A549 (cell line): ENCODE measurements at regions not wholly inside any gene's neighbourhood (a gene's known extent, or its start where the extent isn't known, plus 50 kb on each side); places are given as distances from the start of the nearest gene placed in this dataset.

ENCODE experiments used
- ATAC-seq, 2 experiments: fragments of 200-7000 bp in 1 of 2; fragments of >200 bp in 1 of 2; cut with Nextera tagmentation in 1 of 2; cut with Tn5 transposase in 1 of 2; 3 replicates each; pipeline versions ENCODE4 v1.8.0 to v1.9.1; 2018 to 2020; ENCODE audit warnings: mild to moderate bottlenecking in 1 of 2, moderate library complexity in 1 of 2
- CTCF ChIA-PET: fragments of 300-600 bp; sonication (Branson Sonifier 250); formaldehyde crosslinking; extraction: SDS; loops from one replicate; lab custom pipeline; 2021; ENCODE audit warnings: antibody characterized with exemption, inconsistent platforms; lab: Yijun Ruan, JAX
- POLR2A ChIA-PET: fragments of 350-600 bp; formaldehyde crosslinking; extraction: SDS; loops from one replicate; lab custom pipeline; 2021; ENCODE audit warnings: antibody characterized with exemption, inconsistent platforms; lab: Yijun Ruan, JAX
- DNase-seq, 2 experiments: peaks; one replicate each; pipeline versions ENCODE4 v3.0.0 to v3.0.0-alpha.2; 2011 to 2016; ENCODE audit warnings: low read depth in 1 of 2, low spot score in 1 of 2
- FAIRE-seq: peaks from 2 replicates; lab custom pipeline; 2011; peaks lifted over from hg19 to GRCh38; lab: Jason Lieb, UNC
- H3K27ac ChIP-seq, 2 experiments: fragments of >200 bp; sonication (Bioruptor Twin); formaldehyde crosslinking; 3 replicates each; pipeline ENCODE4 v1.5.1; 2016 to 2017
- H3K4me1 ChIP-seq: fragments of >200 bp; sonication (Bioruptor Twin); formaldehyde crosslinking; 3 replicates; pipeline ENCODE4 v1.6.1; 2016
- H3K4me2 ChIP-seq: fragments of >200 bp; sonication (Bioruptor Twin); formaldehyde crosslinking; 3 replicates; pipeline ENCODE4 v1.6.1; 2016
- H3K4me3 ChIP-seq: fragments of >200 bp; sonication (Bioruptor Twin); formaldehyde crosslinking; 3 replicates; pipeline ENCODE4 v1.5.1; 2016
- H3K9me3 ChIP-seq: fragments of >200 bp; sonication (Bioruptor Twin); formaldehyde crosslinking; 3 replicates; pipeline ENCODE4 v1.6.1; 2016
- BCL3 ChIP-seq: fragments of >200 bp; sonication (Bioruptor Twin); formaldehyde crosslinking; IDR thresholded peaks from 3 replicates; pipeline ENCODE4 v1.6.1; 2016
- BHLHE40 ChIP-seq: IDR thresholded peaks from 2 replicates; pipeline ENCODE4 v1.6.1; 2012; ENCODE audit warnings: low read depth, low read length, inconsistent platforms
- CBX8 ChIP-seq: fragments of 200-600 bp; sonication (generic); IDR thresholded peaks from 2 replicates; pipeline ENCODE4 v1.6.1; 2016
- CHD2 ChIP-seq: fragments of 150-350 bp; IDR thresholded peaks from 2 replicates; pipeline ENCODE4 v1.6.1; 2014; ENCODE audit warnings: low read length; ENCODE audit not compliant: partially characterized antibody
- CTCF ChIP-seq: fragments of >200 bp; sonication (Bioruptor Twin); formaldehyde crosslinking; IDR thresholded peaks from 3 replicates; pipeline ENCODE4 v1.5.1; 2016
- E2F6 ChIP-seq: IDR thresholded peaks from 2 replicates; pipeline ENCODE4 v1.6.1; 2012; ENCODE audit warnings: low read depth, borderline replicate concordance
- EHF ChIP-seq: fragments of 250-450 bp; sonication (Bioruptor Pico); IDR thresholded peaks from 2 replicates; pipeline ENCODE4 v1.5.0; 2020; ENCODE audit warnings: mild to moderate bottlenecking
- ELK1 ChIP-seq: fragments of 150-350 bp; IDR thresholded peaks from 2 replicates; pipeline ENCODE4 v1.6.1; 2014; ENCODE audit warnings: low read depth, mild to moderate bottlenecking, low read length
- HOXA7 ChIP-seq: fragments of 250-450 bp; sonication (Bioruptor Pico); IDR thresholded peaks from 2 replicates; pipeline ENCODE4 v1.5.0; 2020; ENCODE audit warnings: mild to moderate bottlenecking, moderate library complexity
- HOXB13 ChIP-seq: fragments of 250-450 bp; sonication (Bioruptor Pico); IDR thresholded peaks from 2 replicates; pipeline ENCODE4 v1.5.0; 2020; ENCODE audit warnings: low read depth, mild to moderate bottlenecking, moderate library complexity
- JUN ChIP-seq, 2 experiments: fragments of >200 bp; sonication (Bioruptor Twin); formaldehyde crosslinking; IDR thresholded peaks; 2 replicates in 1 of 2; 3 replicates in 1 of 2; pipeline ENCODE4 v1.6.1; 2016 to 2017
- JUNB ChIP-seq: fragments of >200 bp; sonication (Bioruptor Twin); formaldehyde crosslinking; IDR thresholded peaks from 2 replicates; pipeline ENCODE4 v1.6.1; 2016
- KDM1A ChIP-seq: fragments of 200-600 bp; sonication (generic); IDR thresholded peaks from 2 replicates; pipeline ENCODE4 v1.6.1; 2016; ENCODE audit warnings: low read depth, mild to moderate bottlenecking
- MAFK ChIP-seq: fragments of 450-650 bp; IDR thresholded peaks from 2 replicates; pipeline ENCODE4 v1.6.1; 2014; ENCODE audit not compliant: partially characterized antibody
- MAX ChIP-seq: IDR thresholded peaks from 2 replicates; pipeline ENCODE4 v1.6.1; 2012
- NFE2L2 ChIP-seq: fragments of 150-350 bp; conservative IDR thresholded peaks from 2 replicates; pipeline ENCODE4 v1.6.1; 2014; ENCODE audit warnings: low read length
- RCOR1 ChIP-seq: fragments of 150-350 bp; IDR thresholded peaks from 2 replicates; pipeline ENCODE4 v1.6.1; 2014; ENCODE audit warnings: antibody characterized with exemption, low read length, low read depth
- SMC3 ChIP-seq: fragments of >200 bp; sonication (Bioruptor Twin); formaldehyde crosslinking; IDR thresholded peaks from 3 replicates; pipeline ENCODE4 v1.6.1; 2018; ENCODE audit warnings: inconsistent platforms
- TFCP2L1 ChIP-seq: fragments of 250-450 bp; sonication (Bioruptor Pico); IDR thresholded peaks from 2 replicates; pipeline ENCODE4 v1.5.0; 2021; ENCODE audit warnings: mild to moderate bottlenecking
- ZC3H11A ChIP-seq: fragments of 450-650 bp; IDR thresholded peaks from 2 replicates; pipeline ENCODE4 v1.6.1; 2014; ENCODE audit warnings: antibody characterized with exemption, mild to moderate bottlenecking
- WGBS: methylation state at CpG from one replicate; pipeline ENCODE4 v1.1.6; 2017; ENCODE audit errors: missing lambda C conversion rate; 5-methylcytosine and 5-hydroxymethylcytosine counted together

GRCh38 chrX:139207655-139208054, 322.9 kb upstream of the F9 start (continued):
- no peak for TF ChIP-seq CTCF

GRCh38 chrX:139206914-139207313, 323.6 kb upstream of the F9 start:
- WGBS = 2% methylated on average over 3 of the region's 3 CpGs
- ChIA-PET POLR2A (no interaction called here), CTCF (no interaction called here)
- no peak overlapping the region for H3K4me3 ChIP-seq
- no peak overlapping the region for H3K4me2 ChIP-seq
- FAIRE-seq (peak; percentile 95), DNase-seq (no peak), ATAC-seq (no peak)
- H3K27ac ChIP-seq = no peak overlapping the region
- no peaks in the 10 kb centered on the region for H3K9me3 ChIP-seq
- H3K4me1 ChIP-seq = no peaks in the 10 kb centered on the region
- no peak for TF ChIP-seq BCL3
- TF ChIP-seq BHLHE40 = no peak
- no peak for TF ChIP-seq SMC3
- TF ChIP-seq KDM1A = no peak
- no peak for TF ChIP-seq HOXB13 (CRISPR knock-in tag)
- no peak for TF ChIP-seq RCOR1
- no peak for TF ChIP-seq ZC3H11A
- TF ChIP-seq NFE2L2 = no peak
- TF ChIP-seq TFCP2L1 (CRISPR knock-in tag) = no peak
- TF ChIP-seq E2F6 = no peak
- TF ChIP-seq ELK1 = no peak
- TF ChIP-seq EHF = no peak
- no peak for TF ChIP-seq HOXA7 (CRISPR knock-in tag)
- no peak for TF ChIP-seq JUNB
- no peak for TF ChIP-seq MAFK
- no peak for TF ChIP-seq JUN (IDR thresholded peaks at IDR 0.05)
- no peak for TF ChIP-seq CHD2

GRCh38 chrX:139204898-139205667, 325.5 kb upstream of the F9 start:
- DNase-seq = peak; percentile 14 to 15
- TF ChIP-seq CBX8 = no peak
- TF ChIP-seq MAX = 0 out of 2 replicates have a peak, but pooled peaks have one; percentile 30
- ATAC-seq = peak; percentile 71 to 80
- FAIRE-seq = no peak
- ChIA-PET POLR2A (no interaction called here), CTCF (no interaction called here)
- no peaks in the 10 kb centered on the region for H3K4me1 ChIP-seq
- 0% methylated on average over 8 of the region's 58 CpGs for WGBS
- H3K27ac ChIP-seq = no peak overlapping the region
- no peaks in the 10 kb centered on the region for H3K9me3 ChIP-seq
- H3K4me3 ChIP-seq = peak overlapping the region; percentile 42
- H3K4me2 ChIP-seq = peak overlapping the region; percentile 99
